HFFc6 (cell line): ENCODE measurements at regions not wholly inside any gene's neighbourhood (a gene's known extent, or its start where the extent isn't known, plus 50 kb on each side); places are given as distances from the start of the nearest gene placed in this dataset.

Experiments used
- DNase-seq: peaks from one replicate; pipeline ENCODE4 v3.0.0-alpha.2; 2018
- H3K27ac Mint-ChIP-seq: 2 replicates; pipeline ENCODE4 v1.8.0; 2020; ENCODE audit warnings: mild to moderate bottlenecking, mixed read lengths
- H3K27me3 Mint-ChIP-seq: 2 replicates; pipeline ENCODE4 v1.8.0; 2021; ENCODE audit warnings: mild to moderate bottlenecking, moderate library complexity, mixed read lengths; ENCODE audit not compliant: insufficient read depth
- H3K36me3 Mint-ChIP-seq: 2 replicates; pipeline ENCODE4 v1.8.0; 2021; ENCODE audit warnings: low read depth, mixed read lengths
- H3K4me1 Mint-ChIP-seq: 2 replicates; pipeline ENCODE4 v1.8.0; 2020; ENCODE audit warnings: low read depth, mixed read lengths
- H3K4me3 Mint-ChIP-seq: 2 replicates; pipeline ENCODE4 v1.8.0; 2020; ENCODE audit warnings: mild to moderate bottlenecking, moderate library complexity, mixed read lengths
- H3K9me3 Mint-ChIP-seq: 2 replicates; pipeline ENCODE4 v1.8.0; 2020; ENCODE audit warnings: mild to moderate bottlenecking, mixed read lengths
- TF ChIP-seq, protein P1 (sequence below): fragments of 200-600 bp; sonication (generic); IDR thresholded peaks from 2 replicates; pipeline ENCODE4 v1.5.0; 2021; ENCODE audit warnings: antibody characterized with exemption, mild to moderate bottlenecking

GRCh38 chr18:40930211-40930882 lies 1024.7 kb upstream of the PIK3C3 start:
- Mint-ChIP-seq H3K27ac (no peak overlapping the region), H3K36me3 (no peaks in the 10 kb centered on the region), H3K4me1 (no peaks in the 10 kb centered on the region; the same call in 1 of the 2 replicates), H3K9me3 (peaks cover 9% of the 10 kb centered on the region), H3K4me3 (no peak overlapping the region), H3K27me3 (no peaks in the 10 kb centered on the region; the same call in 1 of the 2 replicates)
- no peak for DNase-seq
- TF ChIP-seq, protein P1, sequence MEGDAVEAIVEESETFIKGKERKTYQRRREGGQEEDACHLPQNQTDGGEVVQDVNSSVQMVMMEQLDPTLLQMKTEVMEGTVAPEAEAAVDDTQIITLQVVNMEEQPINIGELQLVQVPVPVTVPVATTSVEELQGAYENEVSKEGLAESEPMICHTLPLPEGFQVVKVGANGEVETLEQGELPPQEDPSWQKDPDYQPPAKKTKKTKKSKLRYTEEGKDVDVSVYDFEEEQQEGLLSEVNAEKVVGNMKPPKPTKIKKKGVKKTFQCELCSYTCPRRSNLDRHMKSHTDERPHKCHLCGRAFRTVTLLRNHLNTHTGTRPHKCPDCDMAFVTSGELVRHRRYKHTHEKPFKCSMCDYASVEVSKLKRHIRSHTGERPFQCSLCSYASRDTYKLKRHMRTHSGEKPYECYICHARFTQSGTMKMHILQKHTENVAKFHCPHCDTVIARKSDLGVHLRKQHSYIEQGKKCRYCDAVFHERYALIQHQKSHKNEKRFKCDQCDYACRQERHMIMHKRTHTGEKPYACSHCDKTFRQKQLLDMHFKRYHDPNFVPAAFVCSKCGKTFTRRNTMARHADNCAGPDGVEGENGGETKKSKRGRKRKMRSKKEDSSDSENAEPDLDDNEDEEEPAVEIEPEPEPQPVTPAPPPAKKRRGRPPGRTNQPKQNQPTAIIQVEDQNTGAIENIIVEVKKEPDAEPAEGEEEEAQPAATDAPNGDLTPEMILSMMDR, result no peak

GRCh38 chr18:40929399-40929798 lies 1025.6 kb upstream of the PIK3C3 start:
- TF ChIP-seq, protein P1, result no peak
- Mint-ChIP-seq H3K27me3 (no peaks in the 10 kb centered on the region; the same call in 1 of the 2 replicates), H3K4me3 (no peak overlapping the region), H3K4me1 (no peaks in the 10 kb centered on the region; the same call in 1 of the 2 replicates), H3K36me3 (no peaks in the 10 kb centered on the region), H3K9me3 (peaks cover 13% of the 10 kb centered on the region), H3K27ac (no peak overlapping the region)
- no peak for DNase-seq

- H3K9me3 Mint-ChIP-seq, result peaks cover 19% of the 10 kb centered on the region
- no peak overlapping the region for H3K4me3 Mint-ChIP-seq
- no peaks in the 10 kb centered on the region for H3K36me3 Mint-ChIP-seq
- TF ChIP-seq, protein P1, result no peak
- H3K27me3 Mint-ChIP-seq, result peaks cover 2% of the 10 kb centered on the region; the same call in 1 of the 2 replicates
- no peak overlapping the region for H3K27ac Mint-ChIP-seq
- H3K4me1 Mint-ChIP-seq, result no peaks in the 10 kb centered on the region; the same call in 1 of the 2 replicates
- no peak for DNase-seq
Measured at GRCh38 chr18:40926679-40927078, 1028.4 kb upstream of the PIK3C3 start.

DNA sequence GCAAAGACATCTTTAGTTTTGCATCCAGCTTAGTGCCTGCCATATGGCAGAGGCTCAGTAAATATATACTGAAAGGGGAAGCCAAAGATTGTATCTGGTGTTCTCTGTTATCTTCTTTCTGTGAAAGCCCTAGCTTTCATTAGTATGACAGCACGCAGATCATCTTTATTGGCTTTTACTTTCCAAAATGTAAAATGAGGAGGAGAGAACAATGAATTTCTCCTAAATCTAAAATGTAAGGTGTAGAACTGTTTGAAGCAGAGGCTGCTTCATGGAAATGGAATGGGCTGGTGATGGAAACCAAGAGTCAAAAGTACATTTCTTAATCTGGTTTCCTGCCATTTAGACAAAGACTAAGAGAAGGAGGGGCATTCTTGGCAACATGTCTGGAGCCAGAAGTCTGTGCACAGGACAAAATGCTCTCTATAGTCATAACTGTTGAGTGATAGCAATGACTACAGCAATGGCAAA lies 1029.9 kb upstream of the PIK3C3 start:
- H3K4me3 Mint-ChIP-seq, result no peak overlapping the region
- DNase-seq, result no peak
- H3K9me3 Mint-ChIP-seq, result peaks cover 25% of the 10 kb centered on the region
- no peaks in the 10 kb centered on the region; the same call in 1 of the 2 replicates for H3K4me1 Mint-ChIP-seq
- no peak overlapping the region for H3K27ac Mint-ChIP-seq
- TF ChIP-seq, protein P1, result no peak
- no peaks in the 10 kb centered on the region for H3K36me3 Mint-ChIP-seq
- H3K27me3 Mint-ChIP-seq, result peaks cover 2% of the 10 kb centered on the region; the same call in 1 of the 2 replicates

DNA sequence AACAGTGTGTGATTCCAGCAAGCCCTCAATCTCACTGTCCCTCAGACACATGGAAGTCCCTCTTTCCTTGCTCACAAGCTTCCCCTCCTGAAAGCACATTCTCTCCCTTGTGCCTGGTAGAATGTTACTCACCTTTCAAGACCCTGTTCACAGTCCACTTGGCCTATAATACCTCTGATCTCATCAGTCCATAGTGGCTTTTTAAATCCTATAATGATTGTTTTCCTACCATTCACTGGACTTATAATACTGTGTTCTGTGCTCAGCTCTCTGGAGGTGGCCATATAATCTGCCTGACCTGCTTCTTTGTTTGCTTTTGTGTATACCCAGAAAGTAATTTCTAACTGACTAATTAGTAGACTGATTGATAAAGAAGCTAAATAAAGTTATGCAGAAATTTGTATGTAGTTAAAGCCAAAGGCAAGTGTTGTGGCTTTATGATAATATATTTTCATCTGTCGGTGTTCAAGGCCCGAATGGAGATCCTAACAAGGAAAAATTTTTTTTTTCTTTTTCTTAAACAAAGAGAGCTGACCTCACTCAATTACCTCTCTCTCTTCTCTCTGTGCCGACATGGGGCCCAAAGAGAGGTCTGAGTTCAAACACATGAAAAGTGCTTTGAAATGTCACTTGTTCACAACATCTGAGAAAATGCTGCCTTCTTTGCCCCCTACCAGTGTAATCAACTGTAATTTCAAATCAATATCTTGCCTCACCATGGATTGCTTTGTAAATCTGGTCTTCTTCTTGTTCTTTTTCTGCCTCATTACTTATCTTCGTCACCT lies 1033.0 kb upstream of the PIK3C3 start:
- DNase-seq, result no peak
- Mint-ChIP-seq H3K27me3 (peaks cover 2% of the 10 kb centered on the region; the same call in 1 of the 2 replicates), H3K36me3 (no peaks in the 10 kb centered on the region), H3K9me3 (peaks cover 22% of the 10 kb centered on the region), H3K4me3 (no peak overlapping the region), H3K4me1 (peaks cover under 1% of the 10 kb centered on the region; the same call in 1 of the 2 replicates), H3K27ac (no peak overlapping the region)
- TF ChIP-seq, protein P1, result no peak
